GM18907 (cell line): ENCODE measurements at regions not wholly inside any gene's neighbourhood (a gene's known extent, or its start where the extent isn't known, plus 50 kb on each side); places are given as distances from the start of the nearest gene placed in this dataset.
"Not testable (repeated sequence)": the region's sequence is repeated elsewhere in the genome, so short reads cannot be mapped to it uniquely, and the experiment has no call there.

Source experiments
- ATAC-seq: cut with Tn5 transposase; IDR thresholded peaks from one replicate; pipeline ENCODE4 v1.9.1; 2021; ENCODE audit warnings: mild to moderate bottlenecking, moderate library complexity; ENCODE audit not compliant: unreplicated experiment

GRCh38 chr13:81146576-81146975 is 805.6 kb upstream of the SPRY2 start:
- ATAC-seq, result not testable (repeated sequence)

GRCh38 chr13:81142306-81142999 is 801.5 kb upstream of the SPRY2 start:
- no peak for ATAC-seq

GRCh38 chr13:81140675-81141074 is 799.7 kb upstream of the SPRY2 start:
- no peak for ATAC-seq

GRCh38 chr13:81139987-81140386 is 799.1 kb upstream of the SPRY2 start:
- ATAC-seq, result no peak

GRCh38 chr13:81138353-81138980 is 797.5 kb upstream of the SPRY2 start:
- ATAC-seq, result no peak

GRCh38 chr13:81133066-81133465 is 792.1 kb upstream of the SPRY2 start:
- ATAC-seq, result no peak

GRCh38 chr13:81117416-81117815 is 776.5 kb upstream of the SPRY2 start:
- ATAC-seq, result no peak

GRCh38 chr13:81116461-81117282 is 775.7 kb upstream of the SPRY2 start:
- peak; percentile 53 for ATAC-seq

GRCh38 chr13:81109026-81109425 is 768.1 kb upstream of the SPRY2 start:
- no peak for ATAC-seq

GRCh38 chr13:81106348-81106747 is 765.4 kb upstream of the SPRY2 start:
- no peak for ATAC-seq

- no peak for ATAC-seq
These were observed 763.2 kb upstream of the SPRY2 start for GRCh38 chr13:81104035-81104715.

GRCh38 chr13:81102066-81102465 is 761.1 kb upstream of the SPRY2 start:
- not testable (repeated sequence) for ATAC-seq

GRCh38 chr13:81089371-81090157 is 748.6 kb upstream of the SPRY2 start:
- ATAC-seq, result no peak

- no peak for ATAC-seq
These were observed 740.1 kb upstream of the SPRY2 start for GRCh38 chr13:81080911-81081454.

GRCh38 chr13:81078048-81078447 is 737.1 kb upstream of the SPRY2 start:
- no peak for ATAC-seq

GRCh38 chr13:81069822-81070221 is 728.9 kb upstream of the SPRY2 start:
- ATAC-seq, result not testable (repeated sequence)

GRCh38 chr13:81058916-81059290 is 718.0 kb upstream of the SPRY2 start:
- no peak for ATAC-seq

GRCh38 chr13:81058211-81058915 is 717.4 kb upstream of the SPRY2 start:
- no peak for ATAC-seq

- ATAC-seq, result no peak
These were observed 710.9 kb upstream of the SPRY2 start for GRCh38 chr13:81051873-81052272.

GRCh38 chr13:81048026-81048461 is 707.1 kb upstream of the SPRY2 start:
- ATAC-seq, result no peak
